IMR-90 (cell line): ENCODE measurements at regions not wholly inside any gene's neighbourhood (a gene's known extent, or its start where the extent isn't known, plus 50 kb on each side); places are given as distances from the start of the nearest gene placed in this dataset.

Experiments
- ATAC-seq: fragments of 200-7000 bp; cut with Tn5 transposase; 2 replicates; pipeline ENCODE4 v1.9.1; 2020; ENCODE audit warnings: low read depth, mild to moderate bottlenecking, moderate library complexity
- BruUV-seq: library from RNA; stranded (reverse); fragments of 400-500 nt; replicated peaks from 2 replicates; lab custom pipeline; 2021; lab: Mats Ljungman, UMichigan
- CTCF ChIA-PET: fragments of 300-600 bp; formaldehyde crosslinking; extraction: SDS; loops from one replicate; lab custom pipeline; 2021; ENCODE audit warnings: antibody characterized with exemption; lab: Yijun Ruan, JAX
- POLR2A ChIA-PET: fragments of 300-600 bp; sonication (Branson Sonifier 250); formaldehyde crosslinking; loops from one replicate; lab custom pipeline; 2022; ENCODE audit warnings: antibody characterized with exemption; ENCODE audit not compliant: unreplicated experiment; lab: Charles Lee
- DNase-seq: peaks from one replicate; pipeline ENCODE4 v3.0.0; 2013
- H2AFZ ChIP-seq: replicated peaks from 2 replicates; pipeline ENCODE3; 2013; ENCODE audit warnings: low read length, mild to moderate bottlenecking; ENCODE audit not compliant: poor library complexity
- H2AK5ac ChIP-seq: 2 replicates; pipeline ENCODE4 v1.6.1; 2013; ENCODE audit warnings: low read depth, low read length, inconsistent platforms
- H2AK9ac ChIP-seq: replicated peaks from 2 replicates; pipeline ENCODE3; 2013; ENCODE audit warnings: mild to moderate bottlenecking, low read depth, low read length, moderate library complexity; ENCODE audit not compliant: poor library complexity
- H2BK120ac ChIP-seq: 2 replicates; pipeline ENCODE4 v1.6.1; 2013; ENCODE audit warnings: low read depth, low read length, inconsistent platforms
- H2BK15ac ChIP-seq: 3 replicates; pipeline ENCODE4 v1.6.1; 2013; ENCODE audit warnings: low read depth, low read length, inconsistent platforms
- H2BK20ac ChIP-seq: 2 replicates; pipeline ENCODE4 v1.6.1; 2013; ENCODE audit warnings: low read depth, mild to moderate bottlenecking, inconsistent platforms, low read length, moderate library complexity
- H2BK5ac ChIP-seq: 2 replicates; pipeline ENCODE4 v1.6.1; 2013; ENCODE audit warnings: mild to moderate bottlenecking, low read depth, low read length, inconsistent platforms; ENCODE audit not compliant: poor library complexity, severe bottlenecking
- H3K14ac ChIP-seq: replicated peaks from 2 replicates; pipeline ENCODE4 v1.6.1; 2013; ENCODE audit warnings: low read depth, low read length, inconsistent platforms
- H3K18ac ChIP-seq: 2 replicates; pipeline ENCODE4 v1.6.1; 2013; ENCODE audit warnings: low read depth, low read length, control low read depth
- H3K23ac ChIP-seq: 2 replicates; pipeline ENCODE4 v1.6.1; 2013; ENCODE audit warnings: low read depth, low read length, inconsistent platforms
- H3K27ac ChIP-seq: 2 replicates; pipeline ENCODE4 v1.5.1; 2013; ENCODE audit warnings: mild to moderate bottlenecking, control low read depth, low read length; ENCODE audit not compliant: insufficient read depth
- H3K27me3 ChIP-seq: 2 replicates; pipeline ENCODE4 v1.6.1; 2013; ENCODE audit warnings: low read length; ENCODE audit not compliant: control insufficient read depth, insufficient read depth
- H3K36me3 ChIP-seq: 2 replicates; pipeline ENCODE4 v1.6.1; 2013; ENCODE audit warnings: low read length, mixed read lengths; ENCODE audit not compliant: control insufficient read depth, insufficient read depth
- H3K4ac ChIP-seq: 2 replicates; pipeline ENCODE4 v1.6.1; 2013; ENCODE audit warnings: low read depth, low read length, inconsistent platforms
- H3K4me1 ChIP-seq: 2 replicates; pipeline ENCODE4 v1.6.1; 2013; ENCODE audit warnings: low read length, mixed read lengths; ENCODE audit not compliant: control insufficient read depth, insufficient read depth
- H3K4me2 ChIP-seq: 2 replicates; pipeline ENCODE4 v1.6.1; 2013; ENCODE audit warnings: low read depth, mild to moderate bottlenecking, control low read depth, low read length, moderate library complexity
- H3K4me3 ChIP-seq: 2 replicates; pipeline ENCODE4 v1.5.1; 2013; ENCODE audit warnings: low read depth, mild to moderate bottlenecking, control low read depth, low read length, moderate library complexity; ENCODE audit not compliant: insufficient read depth
- H3K56ac ChIP-seq: 2 replicates; pipeline ENCODE4 v1.6.1; 2013; ENCODE audit warnings: low read length, inconsistent platforms; ENCODE audit not compliant: insufficient read depth; ENCODE audit errors: extremely low read depth
- H3K79me1 ChIP-seq, 2 experiments: 2 replicates each; pipeline ENCODE4 v1.6.1; 2013; ENCODE audit warnings: low read length in 2 of 2, inconsistent platforms in 1 of 2, low read depth in 1 of 2
- H3K9ac ChIP-seq: 2 replicates; pipeline ENCODE4 v1.6.1; 2013; ENCODE audit warnings: low read depth, low read length, control low read depth
- H3K9me1 ChIP-seq: 2 replicates; pipeline ENCODE4 v1.6.1; 2013; ENCODE audit warnings: low read length, inconsistent platforms; ENCODE audit not compliant: insufficient read depth
- H3K9me3 ChIP-seq: 2 replicates; pipeline ENCODE4 v1.6.1; 2013; ENCODE audit warnings: low read length; ENCODE audit not compliant: control insufficient read depth, insufficient read depth
- H4K20me1 ChIP-seq: 2 replicates; pipeline ENCODE4 v1.6.1; 2013; ENCODE audit warnings: low read length, inconsistent platforms; ENCODE audit not compliant: insufficient read depth
- H4K5ac ChIP-seq: 2 replicates; pipeline ENCODE4 v1.6.1; 2013; ENCODE audit warnings: mild to moderate bottlenecking, low read depth, low read length, control low read depth
- H4K8ac ChIP-seq, 2 experiments: 2 replicates each; pipeline ENCODE4 v1.6.1; 2013; ENCODE audit warnings: low read depth in 2 of 2, low read length in 2 of 2, control low read depth in 1 of 2, inconsistent platforms in 1 of 2
- H4K91ac ChIP-seq: 2 replicates; pipeline ENCODE4 v1.6.1; 2013; ENCODE audit warnings: low read depth, low read length, inconsistent platforms; ENCODE audit not compliant: insufficient read depth
- MXI1 ChIP-seq: IDR thresholded peaks from 2 replicates; pipeline ENCODE4 v1.6.1; 2012; ENCODE audit warnings: low read depth, mild to moderate bottlenecking, low read length, moderate library complexity, borderline replicate concordance
- RAD21 ChIP-seq: IDR thresholded peaks from 2 replicates; pipeline ENCODE4 v1.6.1; 2012; ENCODE audit warnings: low read length, improper control_type of control experiment
- SMC3 ChIP-seq: fragments of 150-350 bp; IDR thresholded peaks from 2 replicates; pipeline ENCODE4 v1.6.1; 2016; ENCODE audit warnings: low read depth, mild to moderate bottlenecking, antibody characterized with exemption, low read length, moderate library complexity
- WGBS, 2 experiments: methylation state at CpG; one replicate each; pipeline versions ENCODE4 v1.1.5 to v1.1.7; 2013; ENCODE audit warnings: missing lambda C conversion rate in 2 of 2; ENCODE audit not compliant: insufficient read length in 1 of 2; ENCODE audit errors: extremely low coverage in 2 of 2; 5-methylcytosine and 5-hydroxymethylcytosine counted together
- dilution Hi-C: fragments of 300-500 bp; cut with HindIII; formaldehyde crosslinking; loops from one replicate; pipeline ENCODE4 v1.14.3; 2018; ENCODE audit warnings: low sequenced_read_pairs; ENCODE audit not compliant: unreplicated experiment
- in situ Hi-C: fragments of 300-500 bp; cut with MboI; formaldehyde crosslinking; loops from 3 replicates; pipeline ENCODE4 v1.14.3; 2019; ENCODE audit warnings: low sequenced_read_pairs, inconsistent platforms, mixed read lengths
- intact Hi-C: fragments of 100-400 bp; cut with micrococcal nuclease; formaldehyde crosslinking; loops from 2 replicates; pipeline ENCODE4 v1.10.0; 2022
- TF ChIP-seq, protein P1 (sequence below): conservative IDR thresholded peaks from 2 replicates; pipeline ENCODE4 v1.5.1; 2012; ENCODE audit warnings: mild to moderate bottlenecking, low read depth, low read length, improper control_type of control experiment

DNA sequence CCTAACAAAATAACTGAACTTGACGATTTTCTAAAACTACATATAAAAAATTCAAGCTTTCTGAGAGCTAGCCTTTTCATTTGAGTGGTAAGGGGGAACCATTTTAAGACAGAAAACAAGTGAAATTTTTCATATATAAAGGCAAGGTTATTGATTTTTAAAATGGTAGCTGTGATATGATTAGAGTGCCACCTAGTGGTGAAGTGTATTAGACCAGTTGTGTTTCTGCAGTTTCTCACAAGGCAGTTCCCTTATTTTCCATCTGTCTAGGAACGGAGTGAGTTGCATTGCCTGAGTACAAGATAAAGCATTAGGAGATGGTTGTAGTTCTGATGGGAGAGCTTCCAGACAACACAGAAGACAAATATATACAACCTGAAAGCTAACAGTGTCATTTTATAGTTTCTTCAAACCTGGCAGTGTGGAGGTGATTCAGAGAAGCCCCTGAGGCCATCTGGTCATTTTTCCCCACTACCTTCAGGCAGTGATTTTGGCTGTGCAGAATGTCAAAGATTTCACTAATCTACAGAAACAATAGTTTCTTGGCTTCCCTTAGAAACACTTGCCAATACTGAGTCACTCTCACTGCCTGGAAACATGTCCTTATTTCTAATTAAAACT, 180.8 kb downstream of the C12orf50 start:
- Histone ChIP-seq H3K4me2 (no peak overlapping the region), H2BK120ac (peak overlapping the region; percentile 57), H2BK5ac (peak overlapping the region; percentile 67), H4K91ac (peak overlapping the region; percentile 56; the same call in 1 of the 2 replicates), H4K8ac (no peak overlapping the region; a peak in 1 of 4 replicates), H2AK9ac (no peak overlapping the region), H4K5ac (peak overlapping the region; percentile 22; the same call in 1 of the 2 replicates), H3K9ac (no peak overlapping the region; the same call in 1 of the 2 replicates), H3K27me3 (no peaks in the 10 kb centered on the region), H3K18ac (peak overlapping the region; percentile 14; the same call in 1 of the 2 replicates), H4K20me1 (no peaks in the 10 kb centered on the region), H3K4me3 (no peak overlapping the region), H3K27ac (no peak overlapping the region), H3K4ac (0 out of 2 replicates have a peak overlapping the region, but pooled peaks have one; percentile 52), H3K79me1 (no peaks in the 10 kb centered on the region), H2AFZ (no peak overlapping the region), H3K4me1 (peaks cover 3% of the 10 kb centered on the region; the same call in 1 of the 2 replicates), H2BK15ac (peak overlapping the region; percentile 63; the same call in 1 of the 3 replicates), H3K9me3 (no peaks in the 10 kb centered on the region), H2BK20ac (peak overlapping the region; percentile 78), H3K14ac (0 out of 2 replicates have a peak overlapping the region, but pooled peaks have one; percentile 2), H3K36me3 (no peaks in the 10 kb centered on the region), H3K56ac (no peak overlapping the region), H3K9me1 (0 out of 2 replicates have a peak, but pooled peaks cover 3% of the 10 kb centered on the region), H2AK5ac (no peak overlapping the region), H3K23ac (no peak overlapping the region)
- dilution Hi-C loops, result no loop called here
- WGBS, 2 experiments, result no CpG with 5 or more reads among the region's 2 CpGs
- DNase-seq (peak; percentile 82), ATAC-seq (peak; percentile 72)
- no TSS peak for BruUV-seq
- POLR2A ChIA-PET, result no interaction called here
- TF ChIP-seq SMC3, result peak; percentile 89
- TF ChIP-seq, protein P1, sequence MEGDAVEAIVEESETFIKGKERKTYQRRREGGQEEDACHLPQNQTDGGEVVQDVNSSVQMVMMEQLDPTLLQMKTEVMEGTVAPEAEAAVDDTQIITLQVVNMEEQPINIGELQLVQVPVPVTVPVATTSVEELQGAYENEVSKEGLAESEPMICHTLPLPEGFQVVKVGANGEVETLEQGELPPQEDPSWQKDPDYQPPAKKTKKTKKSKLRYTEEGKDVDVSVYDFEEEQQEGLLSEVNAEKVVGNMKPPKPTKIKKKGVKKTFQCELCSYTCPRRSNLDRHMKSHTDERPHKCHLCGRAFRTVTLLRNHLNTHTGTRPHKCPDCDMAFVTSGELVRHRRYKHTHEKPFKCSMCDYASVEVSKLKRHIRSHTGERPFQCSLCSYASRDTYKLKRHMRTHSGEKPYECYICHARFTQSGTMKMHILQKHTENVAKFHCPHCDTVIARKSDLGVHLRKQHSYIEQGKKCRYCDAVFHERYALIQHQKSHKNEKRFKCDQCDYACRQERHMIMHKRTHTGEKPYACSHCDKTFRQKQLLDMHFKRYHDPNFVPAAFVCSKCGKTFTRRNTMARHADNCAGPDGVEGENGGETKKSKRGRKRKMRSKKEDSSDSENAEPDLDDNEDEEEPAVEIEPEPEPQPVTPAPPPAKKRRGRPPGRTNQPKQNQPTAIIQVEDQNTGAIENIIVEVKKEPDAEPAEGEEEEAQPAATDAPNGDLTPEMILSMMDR, result peak; percentile 92
- no peak for TF ChIP-seq MXI1
- peak; percentile 96 for TF ChIP-seq RAD21
- in situ Hi-C loops, result no loop called here
- intact Hi-C loops, result loop anchor here (2.0 to 10.0 kb wide), 8 partner anchors 149 to 1926 kb away; no protein-coding TSS in a partner anchor
- CTCF ChIA-PET, result interaction anchor here (0.6 to 1.4 kb wide), 5 partner anchors 19 to 576 kb away, joined by 3 read pairs; no protein-coding TSS in a partner anchor
